RWPE2 (cell line): ENCODE measurements at regions not wholly inside any gene's neighbourhood (a gene's known extent, or its start where the extent isn't known, plus 50 kb on each side); places are given as distances from the start of the nearest gene placed in this dataset.

Experiments
- ATAC-seq: fragments of 200-7000 bp; cut with Tn5 transposase; 3 replicates; pipeline ENCODE4 v1.9.1; 2021; ENCODE audit warnings: low read depth
- DNase-seq: peaks from one replicate; pipeline ENCODE4 v3.0.0-alpha.2; 2020; ENCODE audit warnings: low spot score
- H3K27ac ChIP-seq: fragments of 450-650 bp; 2 replicates; pipeline ENCODE4 v1.5.1; 2017; ENCODE audit warnings: mild to moderate bottlenecking; ENCODE audit not compliant: poor library complexity, severe bottlenecking
- H3K27me3 ChIP-seq: fragments of 250-450 bp; sonication (Bioruptor Pico); 2 replicates; pipeline ENCODE4 v1.5.1; 2021; ENCODE audit warnings: mild to moderate bottlenecking, moderate library complexity; ENCODE audit not compliant: insufficient read depth, poor library complexity, severe bottlenecking
- H3K36me3 ChIP-seq: fragments of 250-450 bp; sonication (Bioruptor Pico); 2 replicates; pipeline ENCODE4 v1.5.1; 2020; ENCODE audit warnings: low read depth, mild to moderate bottlenecking, moderate library complexity
- H3K4me1 ChIP-seq: fragments of 250-450 bp; sonication (Bioruptor Pico); 2 replicates; pipeline ENCODE4 v1.5.1; 2021; ENCODE audit warnings: mild to moderate bottlenecking, moderate library complexity; ENCODE audit not compliant: insufficient read depth, poor library complexity, severe bottlenecking
- H3K4me3 ChIP-seq: fragments of 250-450 bp; sonication (Bioruptor Pico); 2 replicates; pipeline ENCODE4 v1.5.1; 2021; ENCODE audit warnings: mild to moderate bottlenecking, moderate library complexity; ENCODE audit not compliant: severe bottlenecking
- H3K9me3 ChIP-seq: fragments of 250-450 bp; sonication (Bioruptor Pico); 2 replicates; pipeline ENCODE4 v1.5.1; 2021; ENCODE audit warnings: mild to moderate bottlenecking, moderate library complexity; ENCODE audit not compliant: severe bottlenecking
- CTCF ChIP-seq: fragments of 450-650 bp; IDR thresholded peaks from one replicate; pipeline ENCODE4 v1.5.1; 2017; ENCODE audit warnings: mild to moderate bottlenecking, moderate library complexity; ENCODE audit not compliant: poor library complexity, severe bottlenecking

DNA sequence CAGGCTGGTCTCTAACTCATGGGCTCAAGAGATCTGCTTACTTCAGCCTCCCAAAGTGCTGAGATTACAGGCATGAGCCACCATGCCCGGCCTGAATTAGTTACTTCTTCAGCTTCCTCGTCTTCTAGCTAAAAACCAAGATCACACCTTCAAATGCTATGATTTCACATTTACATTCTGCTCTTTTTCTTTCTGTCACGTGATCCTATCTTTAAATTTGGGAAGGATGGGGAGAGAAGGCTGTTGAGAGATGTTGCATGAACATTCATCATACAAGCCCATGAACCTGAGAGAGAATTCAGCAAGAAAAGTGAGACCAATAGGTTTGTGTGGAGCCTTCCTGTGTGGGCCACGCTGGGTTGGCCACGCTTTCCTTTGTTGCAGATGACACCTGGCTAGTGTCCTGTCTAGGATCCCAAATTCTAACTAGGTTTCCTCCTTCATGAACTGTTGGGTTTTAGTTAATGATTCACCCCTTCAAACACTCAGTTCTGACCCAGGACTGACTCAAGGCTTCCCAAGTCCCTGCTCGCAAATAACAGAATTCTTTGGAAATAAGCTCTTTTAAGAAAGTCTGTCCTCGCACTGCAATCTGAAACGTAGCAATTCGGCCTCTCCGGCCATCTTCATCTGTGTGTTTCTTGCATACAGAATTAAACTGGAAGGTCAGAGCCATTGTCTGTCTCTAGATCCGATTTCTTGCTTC is 57.3 kb upstream of the CREB1 start:
- DNase-seq (no peak), ATAC-seq (0 out of 3 replicates have a peak, but pooled peaks have one; percentile 8)
- Histone ChIP-seq H3K4me3 (no peak overlapping the region), H3K27ac (peak overlapping the region; percentile 66), H3K36me3 (no peaks in the 10 kb centered on the region), H3K27me3 (no peaks in the 10 kb centered on the region), H3K9me3 (no peaks in the 10 kb centered on the region), H3K4me1 (peaks cover 27% of the 10 kb centered on the region)
- TF ChIP-seq CTCF, result no peak

DNA sequence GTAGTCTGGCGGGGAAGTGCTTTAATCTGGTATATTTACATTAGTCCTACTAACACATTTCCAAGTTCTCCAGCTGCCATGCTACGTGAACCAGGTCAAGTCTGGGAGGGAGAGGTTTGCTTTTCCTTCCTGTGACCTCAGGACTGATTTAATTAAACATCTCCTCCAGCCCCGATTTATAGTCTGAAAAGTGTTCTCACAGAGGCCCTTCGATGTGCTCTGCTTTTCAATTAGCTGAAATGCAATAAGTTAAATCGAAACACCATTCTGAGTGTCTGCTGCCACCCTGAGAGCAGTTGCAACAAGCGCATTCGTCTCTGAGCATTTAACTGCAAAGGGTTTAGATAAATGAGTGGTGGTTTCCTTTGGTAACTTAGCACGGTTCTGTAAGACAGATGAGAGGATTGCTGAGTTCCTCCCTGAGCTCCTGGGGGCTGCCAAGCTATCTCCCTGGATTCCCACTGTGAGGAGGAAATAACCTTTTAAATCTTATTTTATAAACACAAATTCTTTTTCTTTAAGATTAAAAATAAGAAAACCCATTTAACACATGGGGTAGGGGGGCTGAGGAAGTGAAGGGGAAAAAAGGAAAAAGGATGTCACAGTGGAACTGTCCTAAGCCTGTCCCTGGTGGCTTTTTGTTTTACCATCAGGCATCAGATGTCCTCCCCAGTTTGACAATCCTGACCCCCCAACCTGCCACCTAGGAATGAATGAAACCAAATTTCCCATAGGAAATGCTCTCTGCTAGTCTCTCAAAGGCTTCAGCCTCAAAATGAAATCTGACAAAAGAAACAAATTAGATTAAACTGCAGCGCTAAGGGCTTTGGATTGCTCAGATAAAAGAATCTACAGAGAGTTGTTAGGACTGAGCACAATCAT is 56.5 kb upstream of the CREB1 start:
- H3K27ac ChIP-seq, result peak overlapping the region; percentile 66

GRCh38 chr2:207473931-207474235 is 55.9 kb upstream of the CREB1 start:
- ATAC-seq (no peak), DNase-seq (no peak)
- peaks cover 21% of the 10 kb centered on the region for H3K4me1 ChIP-seq
- TF ChIP-seq CTCF, result no peak
- H3K9me3 ChIP-seq, result no peaks in the 10 kb centered on the region
- H3K36me3 ChIP-seq, result no peaks in the 10 kb centered on the region
- H3K27me3 ChIP-seq, result no peaks in the 10 kb centered on the region
- H3K27ac ChIP-seq, result peak overlapping the region; percentile 66
- H3K4me3 ChIP-seq, result no peak overlapping the region

More for the DNA sequence above, 56.5 kb upstream of the CREB1 start:
- Histone ChIP-seq H3K36me3 (no peaks in the 10 kb centered on the region), H3K27me3 (no peaks in the 10 kb centered on the region), H3K9me3 (no peaks in the 10 kb centered on the region), H3K4me3 (no peak overlapping the region), H3K4me1 (peaks cover 21% of the 10 kb centered on the region)
- ATAC-seq (peak; percentile 83), DNase-seq (no peak)
- peak; percentile 94 for TF ChIP-seq CTCF

DNA sequence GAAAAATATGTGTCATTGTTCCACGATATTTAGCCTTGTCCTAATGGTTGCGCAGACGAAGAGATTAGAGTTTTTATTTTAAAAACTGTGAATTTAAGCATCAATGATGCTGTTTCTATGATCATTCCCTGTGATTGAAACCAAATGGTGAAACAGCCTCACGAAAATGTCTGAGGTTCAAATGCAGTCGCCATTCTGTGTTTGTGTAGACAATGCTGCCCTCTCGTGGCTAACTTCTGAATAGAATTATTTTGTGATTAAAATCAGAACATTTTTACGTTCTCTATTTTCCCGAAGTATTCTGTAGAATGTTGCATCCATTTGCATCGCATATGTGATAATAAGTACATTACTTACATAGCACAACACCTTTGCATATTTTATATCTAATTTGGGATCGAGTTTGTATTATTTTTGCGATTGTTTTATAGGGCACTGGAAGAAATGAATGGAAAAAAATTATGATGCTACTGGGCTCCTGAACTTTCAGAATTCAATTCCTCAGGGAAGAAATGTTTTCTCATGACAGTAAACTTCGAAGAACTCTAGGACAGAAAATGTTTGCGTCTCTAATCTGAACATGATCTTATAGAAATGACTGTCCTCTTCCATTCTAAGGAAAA is 54.8 kb upstream of the CREB1 start:
- peak overlapping the region; percentile 15 for H3K27ac ChIP-seq
- peaks cover 21% of the 10 kb centered on the region for H3K4me1 ChIP-seq
- DNase-seq (no peak), ATAC-seq (0 out of 3 replicates have a peak, but pooled peaks have one; percentile 10)
- H3K27me3 ChIP-seq, result no peaks in the 10 kb centered on the region
- peak; percentile 82 for TF ChIP-seq CTCF
- H3K4me3 ChIP-seq, result no peak overlapping the region
- H3K9me3 ChIP-seq, result no peaks in the 10 kb centered on the region
- H3K36me3 ChIP-seq, result no peaks in the 10 kb centered on the region
